ENCODE measurements at regions not wholly inside any gene's neighbourhood (a gene's known extent, or its start where the extent isn't known, plus 50 kb on each side); places are given as distances from the start of the nearest gene placed in this dataset.

- TF ChIP-seq CTCF (IDR thresholded peaks at IDR 0.05) = peak in 6 of 7 experiments; percentile 34 to 58 (median 52)
- TF ChIP-seq POLR2A (IDR thresholded peaks at IDR 0.05) = no peak
Observed at GRCh38 chrX:39152106-39152649, 350.9 kb downstream of the MID1IP1 start.

Data from body of pancreas (tissue), 4 donors.